NOMO-1 (cell line): ENCODE measurements at regions not wholly inside any gene's neighbourhood (a gene's known extent, or its start where the extent isn't known, plus 50 kb on each side); places are given as distances from the start of the nearest gene placed in this dataset.

Experiments
- DNase-seq, 2 experiments: peaks; one replicate each; lab custom pipeline; 2025; ENCODE audit not compliant: unreplicated experiment in 2 of 2; lab: John Stamatoyannopoulos, UW

- no peak for DNase-seq
Observed at GRCh38 chr5:2610986-2611385, 140.5 kb downstream of the IRX2 start.

DNA sequence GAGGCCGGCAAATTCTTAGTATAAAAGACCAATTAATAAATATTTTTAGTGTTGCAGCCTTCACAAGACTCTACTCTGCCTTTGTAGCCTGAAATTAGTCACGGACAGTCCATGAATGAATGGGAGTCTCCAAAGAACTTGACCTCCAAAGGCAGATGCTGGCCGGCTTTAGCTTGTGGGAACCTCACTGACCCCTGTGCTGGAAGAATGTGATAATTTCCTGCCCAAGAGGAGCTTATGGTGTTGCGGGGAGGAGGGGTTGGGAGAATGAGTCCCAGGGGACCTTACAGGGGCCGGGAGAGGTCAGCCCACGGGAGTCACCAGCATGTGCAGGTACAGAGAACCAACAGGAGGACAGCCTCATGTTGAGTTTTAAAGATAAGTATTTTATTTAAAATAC lies 143.1 kb downstream of the IRX2 start:
- DNase-seq, result no peak

DNA sequence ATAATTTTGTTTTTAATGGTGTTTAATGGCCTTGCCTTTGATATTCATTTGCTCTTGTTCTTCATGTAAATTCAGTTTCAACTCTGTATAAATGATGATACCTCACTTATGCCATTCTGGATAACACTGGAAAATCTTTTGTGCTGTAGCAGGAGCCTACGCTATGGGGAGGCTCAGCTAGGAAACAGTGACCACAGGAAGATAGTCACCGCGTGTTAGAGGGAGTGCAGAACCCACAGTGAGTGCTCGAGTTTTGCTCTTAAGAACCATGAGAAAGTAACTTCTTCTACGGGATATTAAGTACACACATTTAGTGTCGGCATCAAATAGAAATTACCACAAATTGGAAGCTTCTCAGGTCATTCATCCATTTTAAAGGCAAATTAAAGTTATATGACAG lies 143.9 kb downstream of the IRX2 start:
- no peak for DNase-seq

- DNase-seq, result no peak
Observed at GRCh38 chr5:2603272-2603575, 148.3 kb downstream of the IRX2 start.

- no peak for DNase-seq
Observed at GRCh38 chr5:2602451-2603271, 148.8 kb downstream of the IRX2 start.

DNA sequence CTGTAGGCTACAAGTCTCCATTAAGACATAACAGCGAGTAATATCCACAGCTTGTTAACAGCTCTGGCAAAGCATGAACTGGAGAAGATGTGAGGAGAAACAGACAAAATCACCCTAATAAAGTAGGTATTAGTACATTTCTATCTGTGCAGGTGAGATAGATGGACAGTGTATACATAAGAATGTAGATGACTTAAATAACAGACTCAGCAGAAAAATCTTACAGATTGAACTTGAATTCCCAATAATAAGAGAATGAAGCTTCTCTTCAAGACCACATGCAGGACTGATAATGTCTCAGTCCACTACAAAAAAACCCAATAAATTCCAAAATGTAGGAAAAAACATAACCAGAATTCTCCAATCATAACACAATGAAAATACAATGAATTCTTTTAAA lies 153.0 kb downstream of the IRX2 start:
- no peak for DNase-seq

- DNase-seq, result no peak
Observed at GRCh38 chr5:2594701-2595100, 156.8 kb downstream of the IRX2 start.

GRCh38 chr5:2592766-2593165 lies 158.7 kb downstream of the IRX2 start:
- DNase-seq, result no peak

DNA sequence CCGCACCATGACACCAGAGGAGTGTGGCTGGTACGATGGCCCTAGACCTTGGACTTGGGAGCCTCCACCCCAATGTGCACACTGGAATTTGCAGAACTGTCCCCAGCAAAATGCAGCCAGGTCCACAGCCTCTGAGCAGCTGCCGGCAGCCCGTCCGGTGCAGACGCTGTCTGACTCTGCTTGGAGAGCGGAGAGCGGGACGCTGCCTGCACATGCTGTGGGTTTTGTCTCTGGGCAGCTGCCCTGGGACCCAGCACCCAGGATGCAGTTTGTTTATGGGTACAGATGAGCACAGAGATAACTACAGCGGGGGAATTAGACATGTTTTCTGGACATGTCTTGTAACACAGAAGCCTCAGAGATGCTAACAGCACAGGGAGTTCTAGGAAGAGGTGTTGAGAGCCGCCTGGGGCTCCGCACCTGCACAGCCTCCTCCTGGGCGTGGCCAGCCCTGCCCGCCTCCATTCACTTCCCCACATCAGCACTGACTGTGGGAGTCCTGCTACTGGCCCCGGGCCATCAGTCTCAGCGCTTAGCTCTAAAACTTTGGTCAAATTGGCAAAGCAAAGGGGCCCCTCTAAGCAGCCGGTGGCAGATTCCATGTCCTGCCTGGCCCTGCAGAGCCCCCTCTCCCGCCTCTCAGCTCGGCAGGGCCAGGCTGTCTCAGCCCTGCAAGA lies 159.6 kb downstream of the IRX2 start:
- DNase-seq, result no peak

GRCh38 chr5:2588850-2589501 lies 162.5 kb downstream of the IRX2 start:
- no peak for DNase-seq

- no peak for DNase-seq
Observed at GRCh38 chr5:2587189-2588031, 164.1 kb downstream of the IRX2 start.

DNA sequence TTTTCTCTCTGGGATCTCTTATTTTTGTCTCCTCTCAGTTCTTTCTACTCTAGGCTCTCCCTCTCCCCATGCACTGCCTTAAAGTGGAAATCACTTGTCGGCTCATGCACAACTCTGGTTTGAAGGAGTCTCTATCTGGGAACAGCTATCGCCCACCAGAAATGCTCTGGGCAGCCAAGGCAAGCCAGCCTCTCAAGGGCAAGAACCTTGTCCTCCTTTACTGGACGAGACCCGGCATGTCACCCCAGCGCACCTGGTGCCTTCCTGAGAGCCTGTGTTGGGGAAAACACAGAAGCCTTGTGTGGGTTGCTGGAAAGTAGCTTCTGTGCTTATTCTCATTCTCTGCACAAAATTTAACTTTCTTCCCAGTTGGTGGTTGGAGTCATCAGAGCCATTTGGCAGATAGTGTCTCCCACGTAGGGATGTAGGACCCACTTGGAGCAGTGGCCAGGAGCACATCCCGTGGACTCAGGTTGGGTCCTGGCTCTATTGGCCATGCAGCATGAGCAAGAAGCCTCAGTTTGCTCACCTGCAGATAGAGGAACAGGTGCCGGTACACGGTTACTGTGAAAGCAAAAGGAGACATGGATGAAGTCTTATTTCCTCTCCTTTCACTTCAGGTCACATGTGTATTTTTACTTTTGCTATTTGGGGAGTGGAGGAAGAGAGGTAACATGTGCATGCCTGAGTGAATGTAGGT lies 165.3 kb downstream of the IRX2 start:
- no peak for DNase-seq

- DNase-seq, result no peak
Observed at GRCh38 chr5:2584579-2585269, 166.8 kb downstream of the IRX2 start.

GRCh38 chr5:2582507-2582906 lies 169.0 kb downstream of the IRX2 start:
- DNase-seq, result no peak

DNA sequence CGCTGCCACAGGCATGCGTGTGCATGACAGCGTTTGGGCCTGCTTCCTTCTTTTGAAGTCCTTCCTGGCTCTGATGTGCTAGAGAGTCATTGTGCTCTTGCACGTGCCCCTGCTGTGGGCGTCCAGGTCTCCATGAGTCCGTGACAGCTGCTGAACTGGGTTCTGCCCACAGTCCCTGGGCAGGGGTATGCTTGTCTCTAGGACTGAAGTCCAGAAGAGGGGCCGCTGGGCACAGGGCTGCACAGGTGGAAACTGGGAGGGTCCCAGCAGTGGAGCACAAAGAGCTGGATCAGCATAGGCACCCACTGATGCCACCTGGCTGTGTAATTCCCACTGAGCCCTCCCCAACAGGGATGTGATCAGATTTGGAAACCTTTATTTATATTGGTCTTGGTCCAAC lies 169.4 kb downstream of the IRX2 start:
- no peak for DNase-seq

GRCh38 chr5:2581418-2581817 lies 170.1 kb downstream of the IRX2 start:
- DNase-seq, result no peak

- DNase-seq, result no peak
Observed at GRCh38 chr5:2579126-2579525, 172.4 kb downstream of the IRX2 start.

DNA sequence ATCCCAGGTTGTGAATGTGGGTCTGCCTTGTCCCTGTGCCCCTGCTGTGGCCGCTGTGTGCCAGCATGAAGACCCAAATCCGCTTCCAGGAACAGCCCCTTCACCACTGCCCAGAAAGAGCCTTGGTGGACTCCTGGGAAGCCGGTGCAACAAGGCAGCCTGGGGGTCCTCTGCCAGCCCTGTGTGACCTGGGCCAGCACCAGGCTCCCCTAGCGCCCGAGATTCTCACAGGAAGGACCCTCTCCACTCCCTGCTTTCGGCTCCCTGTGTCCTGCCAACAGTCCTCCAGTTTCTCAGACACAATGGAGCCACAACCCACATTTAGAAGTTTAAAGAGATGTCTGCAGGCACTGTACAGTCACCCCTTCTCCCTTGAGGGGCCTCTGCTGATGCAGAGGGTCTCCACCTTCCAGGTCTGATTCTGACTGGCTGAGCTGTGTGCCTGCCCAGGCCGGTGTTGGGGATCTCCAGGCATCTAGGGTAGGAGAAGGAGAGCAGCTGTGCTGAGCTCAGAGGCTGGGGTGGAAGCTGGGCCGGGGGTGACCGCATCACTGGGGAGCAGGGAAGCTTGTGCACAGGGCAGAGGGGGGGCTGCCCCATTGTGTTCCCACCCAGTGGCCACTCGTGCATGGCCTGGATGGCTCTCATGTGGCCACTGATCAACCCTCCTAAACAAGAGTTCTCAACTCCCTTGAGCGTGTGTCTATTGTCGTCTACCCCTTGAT lies 174.0 kb downstream of the IRX2 start:
- no peak for DNase-seq

DNA sequence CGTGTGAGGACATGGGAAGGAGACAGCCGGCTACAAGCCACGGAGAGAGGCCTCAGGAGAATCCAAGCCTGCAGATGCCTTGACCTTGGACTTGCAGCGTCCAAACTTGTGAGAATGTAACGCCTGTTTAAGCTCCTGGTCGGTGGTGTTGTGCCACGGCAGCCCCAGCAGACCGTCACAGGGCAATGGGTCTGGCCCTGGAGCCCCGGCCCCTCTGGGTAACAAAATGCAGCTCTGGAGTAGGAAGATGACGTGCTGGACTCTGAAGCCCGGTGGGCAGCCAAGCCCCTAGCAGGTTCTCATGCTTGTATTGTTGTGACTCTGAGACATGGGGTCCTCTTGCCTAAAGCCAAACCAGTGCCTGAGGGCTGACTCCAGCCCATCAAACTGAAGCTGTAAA lies 174.7 kb downstream of the IRX2 start:
- no peak for DNase-seq
